Parathyroid adenoma (tissue), 2 donors: ENCODE measurements at regions not wholly inside any gene's neighbourhood (a gene's known extent, or its start where the extent isn't known, plus 50 kb on each side); places are given as distances from the start of the nearest gene placed in this dataset.
"Not testable (repeated sequence)": the region's sequence is repeated elsewhere in the genome, so short reads cannot be mapped to it uniquely, and the experiment has no call there.

Source experiments
- H2AFZ ChIP-seq: fragments of 300-600 bp; sonication (generic); one replicate; pipeline ENCODE4 v1.7.0; 2017; ENCODE audit warnings: antibody characterized with exemption, mild to moderate bottlenecking
- H3K27ac ChIP-seq: fragments of 300-600 bp; sonication (generic); one replicate; pipeline ENCODE4 v1.7.0; 2017
- H3K27me3 ChIP-seq: fragments of 300-600 bp; sonication (generic); one replicate; pipeline ENCODE4 v1.7.0; 2017; ENCODE audit warnings: low read length; ENCODE audit not compliant: control insufficient read depth, insufficient read depth
- H3K36me3 ChIP-seq: fragments of 300-600 bp; sonication (generic); one replicate; pipeline ENCODE4 v1.7.0; 2017; ENCODE audit warnings: low read length; ENCODE audit not compliant: control insufficient read depth, insufficient read depth
- H3K4me1 ChIP-seq: fragments of 300-600 bp; sonication (generic); one replicate; pipeline ENCODE4 v1.7.0; 2017; ENCODE audit warnings: control low read depth
- H3K4me2 ChIP-seq: fragments of 300-600 bp; sonication (generic); one replicate; pipeline ENCODE4 v1.7.0; 2017; ENCODE audit warnings: low read length
- H3K4me3 ChIP-seq: fragments of 300-600 bp; sonication (generic); one replicate; pipeline ENCODE4 v1.7.0; 2017; ENCODE audit warnings: low read depth, low read length
- H3K79me2 ChIP-seq: fragments of 300-600 bp; sonication (generic); one replicate; pipeline ENCODE4 v1.7.0; 2017; ENCODE audit warnings: control low read depth
- H3K9ac ChIP-seq: fragments of 300-600 bp; sonication (generic); one replicate; pipeline ENCODE4 v1.7.0; 2017; ENCODE audit warnings: mild to moderate bottlenecking
- H3K9me3 ChIP-seq: fragments of 300-600 bp; sonication (generic); one replicate; pipeline ENCODE4 v1.7.0; 2017; ENCODE audit warnings: low read length; ENCODE audit not compliant: control insufficient read depth
- TF ChIP-seq, protein P1 (sequence below): fragments of 300-600 bp; sonication (generic); IDR thresholded peaks from one replicate; pipeline ENCODE4 v1.7.0; 2017; ENCODE audit warnings: antibody characterized with exemption, mild to moderate bottlenecking
- donor health status: primary hyperparathyroidism.

- no peak overlapping the region for H3K4me3 ChIP-seq
- H2AFZ ChIP-seq, result no peak overlapping the region
- no peaks in the 10 kb centered on the region for H3K4me1 ChIP-seq
- no peak overlapping the region for H3K27ac ChIP-seq
- H3K4me2 ChIP-seq, result no peak overlapping the region
- no peaks in the 10 kb centered on the region for H3K79me2 ChIP-seq
- H3K9ac ChIP-seq, result no peak overlapping the region
- TF ChIP-seq, protein P1, sequence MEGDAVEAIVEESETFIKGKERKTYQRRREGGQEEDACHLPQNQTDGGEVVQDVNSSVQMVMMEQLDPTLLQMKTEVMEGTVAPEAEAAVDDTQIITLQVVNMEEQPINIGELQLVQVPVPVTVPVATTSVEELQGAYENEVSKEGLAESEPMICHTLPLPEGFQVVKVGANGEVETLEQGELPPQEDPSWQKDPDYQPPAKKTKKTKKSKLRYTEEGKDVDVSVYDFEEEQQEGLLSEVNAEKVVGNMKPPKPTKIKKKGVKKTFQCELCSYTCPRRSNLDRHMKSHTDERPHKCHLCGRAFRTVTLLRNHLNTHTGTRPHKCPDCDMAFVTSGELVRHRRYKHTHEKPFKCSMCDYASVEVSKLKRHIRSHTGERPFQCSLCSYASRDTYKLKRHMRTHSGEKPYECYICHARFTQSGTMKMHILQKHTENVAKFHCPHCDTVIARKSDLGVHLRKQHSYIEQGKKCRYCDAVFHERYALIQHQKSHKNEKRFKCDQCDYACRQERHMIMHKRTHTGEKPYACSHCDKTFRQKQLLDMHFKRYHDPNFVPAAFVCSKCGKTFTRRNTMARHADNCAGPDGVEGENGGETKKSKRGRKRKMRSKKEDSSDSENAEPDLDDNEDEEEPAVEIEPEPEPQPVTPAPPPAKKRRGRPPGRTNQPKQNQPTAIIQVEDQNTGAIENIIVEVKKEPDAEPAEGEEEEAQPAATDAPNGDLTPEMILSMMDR, result no peak
- no peaks in the 10 kb centered on the region for H3K27me3 ChIP-seq
- no peaks in the 10 kb centered on the region for H3K36me3 ChIP-seq
- no peaks in the 10 kb centered on the region for H3K9me3 ChIP-seq
Measured at GRCh38 chr15:81777546-81777945, 268.3 kb downstream of the MEX3B start.

DNA sequence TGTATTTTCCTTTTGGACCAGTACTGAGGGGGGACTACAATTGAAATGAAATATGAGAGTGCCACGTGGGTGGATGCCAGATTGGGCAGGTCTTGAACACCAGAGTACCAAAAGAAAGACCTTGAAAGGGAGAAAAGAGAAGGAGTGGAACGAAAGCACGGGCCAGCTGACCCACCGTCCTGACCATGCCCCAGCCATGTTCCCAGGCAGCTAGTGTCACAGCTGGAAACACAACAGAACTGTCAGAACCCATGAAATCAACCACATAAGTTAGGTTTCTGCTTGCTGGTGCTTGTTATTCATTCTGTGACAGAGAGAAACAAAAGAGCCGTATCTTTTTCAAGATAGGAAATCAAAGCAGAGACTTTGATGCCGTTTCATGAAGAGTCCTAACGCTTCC lies 268.8 kb downstream of the MEX3B start:
- no peak overlapping the region for H3K9ac ChIP-seq
- H3K36me3 ChIP-seq, result no peaks in the 10 kb centered on the region
- H3K27me3 ChIP-seq, result no peaks in the 10 kb centered on the region
- H3K27ac ChIP-seq, result no peak overlapping the region
- H3K4me1 ChIP-seq, result no peaks in the 10 kb centered on the region
- H3K4me2 ChIP-seq, result no peak overlapping the region
- H3K4me3 ChIP-seq, result no peak overlapping the region
- no peak overlapping the region for H2AFZ ChIP-seq
- H3K9me3 ChIP-seq, result no peaks in the 10 kb centered on the region
- TF ChIP-seq, protein P1, result no peak
- no peaks in the 10 kb centered on the region for H3K79me2 ChIP-seq

GRCh38 chr15:81775779-81776178 lies 270.0 kb downstream of the MEX3B start:
- H3K27me3 ChIP-seq, H3K4me2 ChIP-seq, H3K9me3 ChIP-seq, H3K27ac ChIP-seq, H3K4me3 ChIP-seq, H3K36me3 ChIP-seq, H3K79me2 ChIP-seq, H3K4me1 ChIP-seq, H3K9ac ChIP-seq, H2AFZ ChIP-seq: not testable (repeated sequence)

DNA sequence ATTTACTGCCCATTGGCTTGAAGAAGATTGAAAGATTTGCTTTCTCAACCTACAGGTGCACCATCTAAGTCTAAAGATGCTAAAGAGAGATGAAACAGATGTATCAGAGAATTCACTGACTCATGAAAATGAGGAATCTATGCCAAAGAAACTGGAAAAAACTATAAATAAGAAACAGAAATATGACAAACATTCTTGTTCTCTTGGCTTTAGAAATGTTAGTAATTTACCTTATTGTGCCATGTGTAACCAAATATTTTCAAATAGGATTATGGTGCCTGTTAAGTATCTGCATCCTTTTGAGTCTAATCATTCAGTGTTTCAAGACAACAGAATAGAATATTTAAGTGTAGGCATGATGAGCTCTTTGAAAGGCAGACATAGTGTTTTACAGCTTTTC lies 271.5 kb downstream of the MEX3B start:
- no peak overlapping the region for H3K27ac ChIP-seq
- no peaks in the 10 kb centered on the region for H3K79me2 ChIP-seq
- H2AFZ ChIP-seq, result no peak overlapping the region
- H3K27me3 ChIP-seq, result no peaks in the 10 kb centered on the region
- no peak overlapping the region for H3K4me3 ChIP-seq
- H3K36me3 ChIP-seq, result no peaks in the 10 kb centered on the region
- no peak overlapping the region for H3K4me2 ChIP-seq
- H3K9me3 ChIP-seq, result no peaks in the 10 kb centered on the region
- H3K9ac ChIP-seq, result no peak overlapping the region
- TF ChIP-seq, protein P1, result no peak
- no peaks in the 10 kb centered on the region for H3K4me1 ChIP-seq

DNA sequence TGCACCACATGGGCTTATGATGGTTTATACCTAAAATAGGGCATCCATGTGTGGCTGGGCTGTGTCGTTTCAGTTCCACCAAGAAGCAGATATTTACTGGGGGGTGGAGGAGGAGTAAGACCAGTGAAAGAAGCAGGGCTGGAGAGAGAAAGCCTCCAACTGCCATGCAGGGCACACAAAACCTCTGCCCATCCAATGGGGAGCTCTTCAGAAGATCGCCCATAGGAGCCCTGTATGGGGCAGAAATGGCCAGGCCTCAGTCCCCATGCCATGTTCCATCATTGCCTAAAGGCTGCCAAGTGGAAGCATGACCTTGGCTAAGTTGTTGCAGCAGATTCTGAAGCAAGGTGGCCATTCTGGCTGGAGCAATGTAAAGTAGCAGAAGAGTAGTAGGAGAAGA lies 277.0 kb downstream of the MEX3B start:
- Histone ChIP-seq H3K27me3 (no peaks in the 10 kb centered on the region), H3K4me3 (no peak overlapping the region), H2AFZ (no peak overlapping the region), H3K27ac (no peak overlapping the region), H3K9ac (no peak overlapping the region), H3K79me2 (no peaks in the 10 kb centered on the region), H3K4me2 (no peak overlapping the region), H3K9me3 (no peaks in the 10 kb centered on the region), H3K36me3 (no peaks in the 10 kb centered on the region), H3K4me1 (no peaks in the 10 kb centered on the region)
- TF ChIP-seq, protein P1, result no peak
